HG03066 (cell line): ENCODE measurements at regions not wholly inside any gene's neighbourhood (a gene's known extent, or its start where the extent isn't known, plus 50 kb on each side); places are given as distances from the start of the nearest gene placed in this dataset.
"Not testable (repeated sequence)": the region's sequence is repeated elsewhere in the genome, so short reads cannot be mapped to it uniquely, and the experiment has no call there.

Experiments used
- ATAC-seq: cut with Tn5 transposase; IDR thresholded peaks from one replicate; pipeline ENCODE4 v1.9.1; 2021; ENCODE audit warnings: low read depth; ENCODE audit not compliant: unreplicated experiment

GRCh38 chr6:141976994-141977393, 155.7 kb upstream of the GJE1 start:
- no peak for ATAC-seq

GRCh38 chr6:141969768-141970415, 162.8 kb upstream of the GJE1 start:
- not testable (repeated sequence) for ATAC-seq

GRCh38 chr6:141969201-141969600, 163.5 kb upstream of the GJE1 start:
- ATAC-seq, result no peak

GRCh38 chr6:141968632-141969031, 164.1 kb upstream of the GJE1 start:
- ATAC-seq, result no peak

GRCh38 chr6:141965016-141965545, 167.6 kb upstream of the GJE1 start:
- no peak for ATAC-seq

GRCh38 chr6:141963543-141964295, 169.0 kb upstream of the GJE1 start:
- ATAC-seq, result no peak

GRCh38 chr6:141957271-141957670, 175.5 kb upstream of the GJE1 start:
- no peak for ATAC-seq

GRCh38 chr6:141956868-141957267, 175.9 kb upstream of the GJE1 start:
- no peak for ATAC-seq

GRCh38 chr6:141956046-141956761, 176.5 kb upstream of the GJE1 start:
- ATAC-seq, result no peak

- ATAC-seq, result no peak
Observed at GRCh38 chr6:141953072-141953471, 179.7 kb upstream of the GJE1 start.

GRCh38 chr6:141946502-141946901, 186.2 kb upstream of the GJE1 start:
- ATAC-seq, result no peak

- ATAC-seq, result no peak
Observed at GRCh38 chr6:141938664-141939063, 194.1 kb upstream of the GJE1 start.

- no peak for ATAC-seq
Observed at GRCh38 chr6:141932685-141933084, 200.0 kb upstream of the GJE1 start.

- not testable (repeated sequence) for ATAC-seq
Observed at GRCh38 chr6:141926200-141926900, 206.4 kb upstream of the GJE1 start.

GRCh38 chr6:141925001-141925400, 207.7 kb upstream of the GJE1 start:
- ATAC-seq, result no peak

GRCh38 chr6:141922898-141923297, 209.8 kb upstream of the GJE1 start:
- ATAC-seq, result no peak

- ATAC-seq, result not testable (repeated sequence)
Observed at GRCh38 chr6:141916682-141917505, 215.8 kb upstream of the GJE1 start.

GRCh38 chr6:141914646-141915045, 218.1 kb upstream of the GJE1 start:
- no peak for ATAC-seq

GRCh38 chr6:141906569-141907080, 226.1 kb upstream of the GJE1 start:
- no peak for ATAC-seq

- no peak for ATAC-seq
Observed at GRCh38 chr6:141890661-141891060, 242.1 kb upstream of the GJE1 start.
